RWPE2 (cell line): ENCODE measurements at regions not wholly inside any gene's neighbourhood (a gene's known extent, or its start where the extent isn't known, plus 50 kb on each side); places are given as distances from the start of the nearest gene placed in this dataset.

Experiments used
- ATAC-seq: fragments of 200-7000 bp; cut with Tn5 transposase; 3 replicates; pipeline ENCODE4 v1.9.1; 2021; ENCODE audit warnings: low read depth
- DNase-seq: peaks from one replicate; pipeline ENCODE4 v3.0.0-alpha.2; 2020; ENCODE audit warnings: low spot score
- H3K27ac ChIP-seq: fragments of 450-650 bp; 2 replicates; pipeline ENCODE4 v1.5.1; 2017; ENCODE audit warnings: mild to moderate bottlenecking; ENCODE audit not compliant: poor library complexity, severe bottlenecking
- H3K27me3 ChIP-seq: fragments of 250-450 bp; sonication (Bioruptor Pico); 2 replicates; pipeline ENCODE4 v1.5.1; 2021; ENCODE audit warnings: mild to moderate bottlenecking, moderate library complexity; ENCODE audit not compliant: insufficient read depth, poor library complexity, severe bottlenecking
- H3K36me3 ChIP-seq: fragments of 250-450 bp; sonication (Bioruptor Pico); 2 replicates; pipeline ENCODE4 v1.5.1; 2020; ENCODE audit warnings: low read depth, mild to moderate bottlenecking, moderate library complexity
- H3K4me1 ChIP-seq: fragments of 250-450 bp; sonication (Bioruptor Pico); 2 replicates; pipeline ENCODE4 v1.5.1; 2021; ENCODE audit warnings: mild to moderate bottlenecking, moderate library complexity; ENCODE audit not compliant: insufficient read depth, poor library complexity, severe bottlenecking
- H3K4me3 ChIP-seq: fragments of 250-450 bp; sonication (Bioruptor Pico); 2 replicates; pipeline ENCODE4 v1.5.1; 2021; ENCODE audit warnings: mild to moderate bottlenecking, moderate library complexity; ENCODE audit not compliant: severe bottlenecking
- H3K9me3 ChIP-seq: fragments of 250-450 bp; sonication (Bioruptor Pico); 2 replicates; pipeline ENCODE4 v1.5.1; 2021; ENCODE audit warnings: mild to moderate bottlenecking, moderate library complexity; ENCODE audit not compliant: severe bottlenecking
- TF ChIP-seq, protein P1 (sequence below): fragments of 450-650 bp; IDR thresholded peaks from one replicate; pipeline ENCODE4 v1.5.1; 2017; ENCODE audit warnings: mild to moderate bottlenecking, moderate library complexity; ENCODE audit not compliant: poor library complexity, severe bottlenecking

DNA sequence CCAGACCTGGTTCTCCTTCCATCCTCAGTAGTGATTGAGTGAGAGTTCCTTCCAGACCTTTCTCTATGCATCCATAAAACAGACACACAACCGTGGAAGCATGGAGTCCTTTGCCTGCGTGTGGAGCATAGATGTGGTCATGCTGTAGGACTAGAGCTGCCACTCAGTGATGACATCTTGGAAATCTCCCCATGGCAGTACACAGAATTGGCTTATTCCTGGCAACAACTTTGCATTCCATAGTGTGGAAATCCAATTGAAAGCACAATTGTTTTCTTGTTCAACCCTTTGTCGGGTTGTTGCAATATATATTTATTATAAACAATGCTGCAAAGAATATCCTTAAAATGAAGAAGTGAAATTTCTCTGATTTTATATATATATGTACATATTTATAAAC, 547.8 kb downstream of the CDH26 start:
- Histone ChIP-seq H3K4me1 (no peaks in the 10 kb centered on the region), H3K36me3 (no peaks in the 10 kb centered on the region), H3K27me3 (peaks cover 92% of the 10 kb centered on the region), H3K4me3 (no peak overlapping the region), H3K9me3 (no peaks in the 10 kb centered on the region), H3K27ac (no peak overlapping the region)
- no peak for DNase-seq
- no peak for ATAC-seq
- TF ChIP-seq, protein P1, sequence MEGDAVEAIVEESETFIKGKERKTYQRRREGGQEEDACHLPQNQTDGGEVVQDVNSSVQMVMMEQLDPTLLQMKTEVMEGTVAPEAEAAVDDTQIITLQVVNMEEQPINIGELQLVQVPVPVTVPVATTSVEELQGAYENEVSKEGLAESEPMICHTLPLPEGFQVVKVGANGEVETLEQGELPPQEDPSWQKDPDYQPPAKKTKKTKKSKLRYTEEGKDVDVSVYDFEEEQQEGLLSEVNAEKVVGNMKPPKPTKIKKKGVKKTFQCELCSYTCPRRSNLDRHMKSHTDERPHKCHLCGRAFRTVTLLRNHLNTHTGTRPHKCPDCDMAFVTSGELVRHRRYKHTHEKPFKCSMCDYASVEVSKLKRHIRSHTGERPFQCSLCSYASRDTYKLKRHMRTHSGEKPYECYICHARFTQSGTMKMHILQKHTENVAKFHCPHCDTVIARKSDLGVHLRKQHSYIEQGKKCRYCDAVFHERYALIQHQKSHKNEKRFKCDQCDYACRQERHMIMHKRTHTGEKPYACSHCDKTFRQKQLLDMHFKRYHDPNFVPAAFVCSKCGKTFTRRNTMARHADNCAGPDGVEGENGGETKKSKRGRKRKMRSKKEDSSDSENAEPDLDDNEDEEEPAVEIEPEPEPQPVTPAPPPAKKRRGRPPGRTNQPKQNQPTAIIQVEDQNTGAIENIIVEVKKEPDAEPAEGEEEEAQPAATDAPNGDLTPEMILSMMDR: no peak

DNA sequence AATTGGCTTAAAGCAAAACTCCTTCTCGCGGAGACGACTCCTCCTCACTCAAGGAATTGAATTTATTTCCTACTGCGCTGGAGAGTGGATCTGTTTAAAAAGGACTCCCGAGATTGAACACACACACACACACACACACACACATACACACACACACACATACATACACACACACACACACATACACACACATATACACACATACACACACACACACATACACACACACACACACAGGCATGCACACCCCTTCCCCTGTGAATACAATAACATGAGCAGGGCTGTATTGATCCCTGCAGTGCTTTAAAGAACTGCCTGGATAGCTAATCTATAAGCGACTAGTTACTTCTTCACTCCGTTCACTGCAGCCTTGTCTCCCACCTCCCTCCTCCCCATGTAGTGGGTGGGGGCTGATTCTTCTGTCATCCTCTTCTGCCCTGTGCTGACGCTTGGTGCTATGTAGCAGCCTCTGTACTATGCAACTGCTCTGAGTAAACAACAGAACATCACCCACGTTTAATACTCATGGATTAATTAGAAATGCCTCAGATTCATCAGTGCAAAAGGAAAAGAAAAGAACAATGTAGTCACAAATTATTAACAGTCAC, 549.0 kb downstream of the CDH26 start:
- no peaks in the 10 kb centered on the region for H3K9me3 ChIP-seq
- H3K4me1 ChIP-seq: peaks cover 6% of the 10 kb centered on the region
- H3K27ac ChIP-seq: no peak overlapping the region
- DNase-seq: no peak
- peak; percentile 22; the same call in 2 of the 3 replicates for ATAC-seq
- no peaks in the 10 kb centered on the region for H3K36me3 ChIP-seq
- TF ChIP-seq, protein P1: no peak
- no peak overlapping the region for H3K4me3 ChIP-seq
- H3K27me3 ChIP-seq: peaks cover 84% of the 10 kb centered on the region

DNA sequence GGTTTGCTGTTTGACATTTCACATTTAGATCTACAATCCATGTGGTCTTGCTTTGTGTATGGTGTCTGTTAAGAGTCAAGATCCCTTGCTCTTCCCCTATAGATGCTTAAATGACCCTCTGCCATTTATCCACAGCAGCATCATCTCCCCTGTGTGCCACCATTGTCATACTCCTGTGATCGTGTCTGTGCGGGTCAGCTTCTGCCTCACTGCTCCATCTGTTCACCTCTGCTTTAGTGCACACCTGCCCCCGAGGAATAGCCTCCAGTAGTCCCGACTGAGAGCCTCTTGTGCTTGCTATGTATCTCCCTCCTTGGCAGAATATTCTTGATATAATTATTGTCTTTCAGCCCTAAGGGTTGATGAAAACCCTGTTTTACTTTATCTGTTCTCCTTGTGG, 551.2 kb downstream of the CDH26 start:
- Histone ChIP-seq H3K36me3 (no peaks in the 10 kb centered on the region), H3K27ac (no peak overlapping the region), H3K9me3 (no peaks in the 10 kb centered on the region), H3K4me3 (no peak overlapping the region), H3K27me3 (peaks cover 62% of the 10 kb centered on the region), H3K4me1 (peaks cover 15% of the 10 kb centered on the region)
- DNase-seq: no peak
- TF ChIP-seq, protein P1: no peak
- ATAC-seq: no peak

DNA sequence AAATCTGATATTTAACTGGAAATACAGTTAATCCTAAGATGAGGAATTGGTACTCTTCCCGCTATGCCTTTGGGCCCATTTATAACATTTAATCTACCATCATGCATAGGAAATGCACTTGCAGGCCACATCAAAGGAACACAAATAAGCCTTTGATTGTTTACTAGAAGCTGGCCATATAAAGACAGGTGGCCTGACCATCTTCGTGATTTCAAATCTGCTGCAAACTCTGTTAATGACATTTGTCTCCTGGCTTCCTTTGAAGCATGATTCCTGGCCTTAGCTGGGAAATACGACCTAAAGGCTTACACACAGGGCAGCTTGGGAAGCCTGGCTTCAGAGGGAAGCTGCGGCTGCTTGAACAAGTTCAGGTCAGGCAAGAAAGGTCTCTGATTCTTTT, 552.1 kb downstream of the CDH26 start:
- H3K4me3 ChIP-seq: no peak overlapping the region
- TF ChIP-seq, protein P1: no peak
- no peaks in the 10 kb centered on the region for H3K9me3 ChIP-seq
- DNase-seq (no peak), ATAC-seq (no peak)
- no peak overlapping the region for H3K27ac ChIP-seq
- H3K4me1 ChIP-seq: peaks cover 15% of the 10 kb centered on the region
- no peaks in the 10 kb centered on the region for H3K36me3 ChIP-seq
- H3K27me3 ChIP-seq: peaks cover 52% of the 10 kb centered on the region

DNA sequence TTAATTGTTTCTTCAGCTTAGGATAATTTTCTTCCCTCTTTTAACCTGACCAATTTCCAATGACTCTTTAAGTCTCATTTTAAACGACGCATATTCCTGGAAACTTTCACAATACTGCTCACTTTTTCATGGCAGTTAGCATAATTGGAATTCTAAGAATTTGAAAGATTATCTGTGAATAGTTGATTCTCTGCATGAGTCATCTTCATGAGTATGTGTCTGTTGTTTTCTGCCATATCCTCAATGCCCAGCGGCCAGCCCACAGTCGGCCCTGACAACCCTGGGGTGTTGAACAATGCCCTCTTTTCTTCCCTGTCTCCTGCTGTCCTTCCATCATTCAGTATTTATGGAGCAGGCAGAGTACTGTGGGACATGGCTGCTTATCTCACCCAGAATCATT, 554.2 kb downstream of the CDH26 start:
- H3K36me3 ChIP-seq: no peaks in the 10 kb centered on the region
- TF ChIP-seq, protein P1: no peak
- no peak for DNase-seq
- H3K27me3 ChIP-seq: peaks cover 38% of the 10 kb centered on the region
- no peak overlapping the region for H3K4me3 ChIP-seq
- ATAC-seq: peak; percentile 99
- peaks cover 15% of the 10 kb centered on the region for H3K4me1 ChIP-seq
- H3K27ac ChIP-seq: peak overlapping the region; percentile 52
- H3K9me3 ChIP-seq: no peaks in the 10 kb centered on the region
